ENCODE measurements at regions not wholly inside any gene's neighbourhood (a gene's known extent, or its start where the extent isn't known, plus 50 kb on each side); places are given as distances from the start of the nearest gene placed in this dataset.
A peak's percentile ranks its signal among the peaks of the same experiment; 100 is the strongest.
"Not testable (repeated sequence)": the region's sequence is repeated elsewhere in the genome, so short reads cannot be mapped to it uniquely, and the experiment has no call there.

- Histone ChIP-seq H3K9ac (ENCODE audit: low read length in 5 of 5) (no peak overlapping the region), H3K27me3 (ENCODE audit: control insufficient read depth in 5 of 5, insufficient read depth in 4 of 5, low read length in 5 of 5) (no peaks in the 10 kb centered on the region), H3K9me3 (ENCODE audit: control insufficient read depth in 5 of 5, low read length in 5 of 5) (no peaks in the 10 kb centered on the region), H3K4me1 (ENCODE audit: control insufficient read depth in 5 of 5, insufficient read depth in 5 of 5, low read length in 5 of 5) (peaks cover 4 to 17% (median 13%) of the 10 kb centered on the region in 5 donors), H3K27ac (ENCODE audit: low read depth, low read length) (no peak overlapping the region), H3K4me3 (ENCODE audit: low read depth in 1 of 5, low read length in 5 of 5) (no peak overlapping the region), H3K36me3 (ENCODE audit: control insufficient read depth in 5 of 5, insufficient read depth in 5 of 5, low read length in 5 of 5) (no peaks in the 10 kb centered on the region)
Observed at GRCh38 chr5:54873691-54874090, 111.7 kb downstream of the ESM1 start.

DNA sequence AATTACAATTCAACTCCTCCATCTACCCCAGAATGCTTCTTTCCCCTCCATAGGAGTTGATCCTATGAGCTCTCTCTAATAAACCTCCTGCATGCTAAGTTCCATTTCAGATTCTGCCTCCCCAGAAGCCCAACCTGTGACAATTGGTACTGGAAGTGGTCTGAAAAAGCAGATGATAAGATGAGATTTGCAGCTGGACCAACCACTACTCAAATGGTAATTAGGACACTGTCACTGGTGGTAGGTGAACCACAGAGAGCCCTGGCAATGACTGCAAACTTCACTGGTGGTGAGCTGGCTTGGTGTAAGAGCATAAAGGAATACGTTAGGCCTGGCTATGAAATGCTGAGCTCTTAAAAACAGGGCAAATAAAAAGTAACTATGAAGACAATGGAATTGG is 112.6 kb downstream of the ESM1 start:
- Histone ChIP-seq H3K4me3 (ENCODE audit: low read depth in 1 of 5, low read length in 5 of 5) (no peak overlapping the region), H3K9me3 (ENCODE audit: control insufficient read depth in 5 of 5, low read length in 5 of 5) (no peaks in the 10 kb centered on the region), H3K4me1 (ENCODE audit: control insufficient read depth in 5 of 5, insufficient read depth in 5 of 5, low read length in 5 of 5) (peaks cover 4 to 17% (median 13%) of the 10 kb centered on the region in 5 donors), H3K9ac (ENCODE audit: low read length in 5 of 5) (no peak overlapping the region), H3K27me3 (ENCODE audit: control insufficient read depth in 5 of 5, insufficient read depth in 4 of 5, low read length in 5 of 5) (no peaks in the 10 kb centered on the region), H3K36me3 (ENCODE audit: control insufficient read depth in 5 of 5, insufficient read depth in 5 of 5, low read length in 5 of 5) (no peaks in the 10 kb centered on the region), H3K27ac (ENCODE audit: low read depth, low read length) (no peak overlapping the region)

DNA sequence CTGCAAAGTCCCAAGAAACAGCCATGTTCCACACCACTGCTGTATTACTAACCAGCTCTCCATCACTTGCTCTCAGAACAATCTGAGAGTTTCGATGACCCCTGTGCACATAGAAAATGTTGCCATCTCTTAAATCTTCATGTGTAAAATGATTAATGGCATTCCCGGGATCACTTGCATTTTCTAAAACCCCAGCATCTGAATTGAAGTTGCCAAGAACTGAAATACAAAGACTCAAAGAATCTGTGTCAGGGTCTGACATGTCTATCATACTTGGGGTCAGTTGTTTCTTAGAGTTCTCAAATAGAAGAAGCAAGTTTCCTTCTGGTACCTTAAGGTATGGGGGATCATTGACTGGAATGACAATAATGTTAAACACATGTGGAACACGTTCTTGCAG is 115.1 kb downstream of the ESM1 start:
- Histone ChIP-seq H3K36me3 (ENCODE audit: control insufficient read depth in 5 of 5, insufficient read depth in 5 of 5, low read length in 5 of 5) (no peaks in the 10 kb centered on the region), H3K9ac (ENCODE audit: low read length in 5 of 5) (no peak overlapping the region), H3K27ac (ENCODE audit: low read depth, low read length) (no peak overlapping the region), H3K9me3 (ENCODE audit: control insufficient read depth in 5 of 5, low read length in 5 of 5) (no peaks in the 10 kb centered on the region), H3K27me3 (ENCODE audit: control insufficient read depth in 5 of 5, insufficient read depth in 4 of 5, low read length in 5 of 5) (no peaks in the 10 kb centered on the region), H3K4me3 (ENCODE audit: low read depth in 1 of 5, low read length in 5 of 5) (no peak overlapping the region), H3K4me1 (ENCODE audit: control insufficient read depth in 5 of 5, insufficient read depth in 5 of 5, low read length in 5 of 5) (peaks cover 4 to 20% (median 17%) of the 10 kb centered on the region in 5 donors)

DNA sequence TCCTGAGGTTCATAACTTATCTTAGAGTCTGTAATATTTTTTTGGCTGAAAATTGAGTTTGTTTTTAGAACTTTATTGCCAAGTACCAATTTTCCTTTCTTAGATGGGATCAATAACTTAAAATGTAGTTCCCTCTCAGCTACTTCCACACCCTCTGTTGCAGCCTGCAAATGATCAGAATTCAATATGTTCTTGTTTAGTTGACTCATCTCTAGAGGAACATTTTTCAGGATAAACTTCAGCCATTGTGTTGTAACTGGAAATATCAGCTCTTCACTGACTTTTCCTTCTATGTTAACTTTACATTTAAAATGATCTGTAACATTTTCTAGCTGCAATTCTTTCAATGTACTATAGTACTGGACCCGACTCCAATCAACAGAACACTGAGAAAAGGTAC is 115.7 kb downstream of the ESM1 start:
- no peaks in the 10 kb centered on the region for H3K9me3 ChIP-seq (ENCODE audit: control insufficient read depth in 5 of 5, low read length in 5 of 5)
- H3K4me1 ChIP-seq (ENCODE audit: control insufficient read depth in 5 of 5, insufficient read depth in 5 of 5, low read length in 5 of 5), result peaks cover 4 to 17% (median 15%) of the 10 kb centered on the region in 5 donors
- no peak overlapping the region for H3K27ac ChIP-seq (ENCODE audit: low read depth, low read length)
- H3K27me3 ChIP-seq (ENCODE audit: control insufficient read depth in 5 of 5, insufficient read depth in 4 of 5, low read length in 5 of 5), result no peaks in the 10 kb centered on the region
- no peak overlapping the region for H3K4me3 ChIP-seq (ENCODE audit: low read depth in 1 of 5, low read length in 5 of 5)
- no peak overlapping the region for H3K9ac ChIP-seq (ENCODE audit: low read length in 5 of 5)
- H3K36me3 ChIP-seq (ENCODE audit: control insufficient read depth in 5 of 5, insufficient read depth in 5 of 5, low read length in 5 of 5), result no peaks in the 10 kb centered on the region

DNA sequence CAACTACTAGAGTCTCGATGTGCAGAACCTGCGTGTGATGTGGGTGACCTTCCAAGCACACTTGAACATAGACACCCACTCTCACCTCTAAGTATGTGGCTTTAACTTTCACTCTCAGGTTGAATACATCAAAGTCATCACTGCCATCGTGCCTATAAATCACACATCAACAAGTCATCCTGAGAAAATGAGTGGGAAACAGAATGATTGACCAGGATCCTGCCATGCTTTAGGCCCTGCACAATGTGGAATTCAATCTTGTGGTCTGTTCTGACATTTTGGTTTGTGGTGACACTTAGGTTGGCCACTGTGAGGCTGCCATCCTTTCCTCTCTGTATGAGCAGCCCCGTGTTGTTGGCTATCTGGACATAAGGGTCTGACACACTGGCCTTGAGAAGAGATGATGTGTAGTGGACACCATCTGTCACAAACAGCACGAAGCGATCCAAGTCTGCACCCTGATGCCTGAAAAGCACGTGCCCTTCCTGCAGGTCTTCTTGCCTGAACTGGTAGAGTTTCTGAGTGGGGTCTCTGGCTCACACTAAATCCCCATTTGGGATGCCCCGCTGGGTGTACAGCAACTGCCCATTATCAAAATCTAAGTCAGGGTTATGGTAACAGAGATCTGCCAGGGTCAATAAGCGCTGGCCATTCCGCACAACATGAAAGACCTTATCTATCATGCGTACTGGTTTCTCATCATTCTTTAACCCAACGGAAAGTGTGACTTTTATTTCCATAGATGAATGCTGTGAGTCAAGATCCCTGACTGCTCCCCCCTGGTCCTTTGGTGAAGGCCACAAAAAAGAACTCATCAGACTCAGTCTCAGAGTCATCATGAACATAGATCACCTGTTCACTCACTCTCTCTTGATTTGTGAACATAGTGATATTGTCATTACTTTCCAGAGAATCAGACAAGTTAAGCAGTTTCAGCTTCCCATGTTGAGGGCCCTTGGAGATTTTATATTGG is 116.6 kb downstream of the ESM1 start:
- H3K36me3 ChIP-seq (ENCODE audit: control insufficient read depth in 5 of 5, insufficient read depth in 5 of 5, low read length in 5 of 5), result no peaks in the 10 kb centered on the region
- no peaks in the 10 kb centered on the region for H3K27me3 ChIP-seq (ENCODE audit: control insufficient read depth in 5 of 5, insufficient read depth in 4 of 5, low read length in 5 of 5)

GRCh38 chr5:54867310-54867944 is 118.0 kb downstream of the ESM1 start:
- peak overlapping the region in 2 of 5 donors; percentile 25 to 36 for H3K4me3 ChIP-seq (ENCODE audit: low read depth in 1 of 5, low read length in 5 of 5)
- no peaks in the 10 kb centered on the region for H3K9me3 ChIP-seq (ENCODE audit: control insufficient read depth in 5 of 5, low read length in 5 of 5)
- peaks cover 0 to 4% (median 3%) of the 10 kb centered on the region in 5 donors for H3K4me1 ChIP-seq (ENCODE audit: control insufficient read depth in 5 of 5, insufficient read depth in 5 of 5, low read length in 5 of 5)
- no peak overlapping the region for H3K9ac ChIP-seq (ENCODE audit: low read length in 5 of 5)
- H3K27ac ChIP-seq (ENCODE audit: low read depth, low read length), result no peak overlapping the region
- no peaks in the 10 kb centered on the region for H3K36me3 ChIP-seq (ENCODE audit: control insufficient read depth in 5 of 5, insufficient read depth in 5 of 5, low read length in 5 of 5)
- H3K27me3 ChIP-seq (ENCODE audit: control insufficient read depth in 5 of 5, insufficient read depth in 4 of 5, low read length in 5 of 5), result no peaks in the 10 kb centered on the region

More for the DNA sequence above, 116.6 kb downstream of the ESM1 start:
- peaks cover 0 to 8% (median 6%) of the 10 kb centered on the region in 5 donors for H3K4me1 ChIP-seq (ENCODE audit: control insufficient read depth in 5 of 5, insufficient read depth in 5 of 5, low read length in 5 of 5)
- no peak overlapping the region for H3K4me3 ChIP-seq (ENCODE audit: low read depth in 1 of 5, low read length in 5 of 5)
- no peak overlapping the region for H3K9ac ChIP-seq (ENCODE audit: low read length in 5 of 5)
- no peak overlapping the region for H3K27ac ChIP-seq (ENCODE audit: low read depth, low read length)
- H3K9me3 ChIP-seq (ENCODE audit: control insufficient read depth in 5 of 5, low read length in 5 of 5), result no peaks in the 10 kb centered on the region

GRCh38 chr5:54864911-54865515 is 120.4 kb downstream of the ESM1 start:
- not testable (repeated sequence) for H3K9ac ChIP-seq (ENCODE audit: low read length in 5 of 5); H3K9me3 ChIP-seq (ENCODE audit: control insufficient read depth in 5 of 5, low read length in 5 of 5); H3K27me3 ChIP-seq (ENCODE audit: control insufficient read depth in 5 of 5, insufficient read depth in 4 of 5, low read length in 5 of 5); H3K4me1 ChIP-seq (ENCODE audit: control insufficient read depth in 5 of 5, insufficient read depth in 5 of 5, low read length in 5 of 5); H3K27ac ChIP-seq (ENCODE audit: low read depth, low read length); H3K4me3 ChIP-seq (ENCODE audit: low read depth in 1 of 5, low read length in 5 of 5); H3K36me3 ChIP-seq (ENCODE audit: control insufficient read depth in 5 of 5, insufficient read depth in 5 of 5, low read length in 5 of 5)

GRCh38 chr5:54862036-54862435 is 123.4 kb downstream of the ESM1 start:
- Histone ChIP-seq H3K27me3 (ENCODE audit: control insufficient read depth in 5 of 5, insufficient read depth in 4 of 5, low read length in 5 of 5) (peaks cover 0 to 6% (median 0%) of the 10 kb centered on the region in 5 donors), H3K9me3 (ENCODE audit: control insufficient read depth in 5 of 5, low read length in 5 of 5) (peaks cover 10 to 19% (median 15%) of the 10 kb centered on the region in 5 donors), H3K36me3 (ENCODE audit: control insufficient read depth in 5 of 5, insufficient read depth in 5 of 5, low read length in 5 of 5) (no peaks in the 10 kb centered on the region), H3K9ac (ENCODE audit: low read length in 5 of 5) (no peak overlapping the region), H3K27ac (ENCODE audit: low read depth, low read length) (no peak overlapping the region), H3K4me3 (ENCODE audit: low read depth in 1 of 5, low read length in 5 of 5) (no peak overlapping the region), H3K4me1 (ENCODE audit: control insufficient read depth in 5 of 5, insufficient read depth in 5 of 5, low read length in 5 of 5) (peaks cover under 1 to 7% (median under 1%) of the 10 kb centered on the region in 5 donors)

DNA sequence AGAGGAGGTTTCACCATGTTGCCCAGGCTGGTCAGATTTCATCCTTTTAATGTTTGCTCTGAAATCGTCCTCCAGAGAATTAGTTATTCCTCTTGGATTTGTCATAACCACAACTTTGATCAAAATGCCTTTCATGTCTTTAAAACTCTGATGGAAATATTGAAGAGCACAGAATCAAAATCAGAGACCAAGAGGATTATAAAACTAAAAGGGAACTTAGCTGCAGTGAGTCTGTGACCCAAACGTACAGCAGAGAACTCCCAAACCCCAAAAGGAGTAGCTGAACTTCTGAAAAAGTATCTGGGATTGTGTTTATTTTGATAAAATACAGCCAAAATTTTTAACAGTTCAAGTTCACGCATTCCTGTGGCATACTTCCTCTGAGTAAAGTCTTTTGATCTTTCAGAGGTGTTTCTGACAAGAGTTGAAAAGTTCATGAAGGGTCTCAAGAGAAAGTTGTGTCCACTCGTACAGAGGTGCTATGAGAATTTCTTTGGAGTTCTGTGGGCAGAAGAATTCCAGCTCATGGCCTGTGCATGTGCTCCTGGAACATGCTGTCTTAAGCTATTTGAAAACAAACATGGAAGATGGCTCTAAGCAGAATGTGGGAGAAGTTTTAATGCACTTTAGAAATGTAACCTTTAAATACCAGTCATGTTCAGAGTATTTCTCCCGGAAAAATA is 124.0 kb downstream of the ESM1 start:
- Histone ChIP-seq H3K36me3 (ENCODE audit: control insufficient read depth in 5 of 5, insufficient read depth in 5 of 5, low read length in 5 of 5) (no peaks in the 10 kb centered on the region), H3K27me3 (ENCODE audit: control insufficient read depth in 5 of 5, insufficient read depth in 4 of 5, low read length in 5 of 5) (peaks cover 0 to 6% (median 0%) of the 10 kb centered on the region in 5 donors), H3K9ac (ENCODE audit: low read length in 5 of 5) (no peak overlapping the region), H3K4me3 (ENCODE audit: low read depth in 1 of 5, low read length in 5 of 5) (no peak overlapping the region), H3K4me1 (ENCODE audit: control insufficient read depth in 5 of 5, insufficient read depth in 5 of 5, low read length in 5 of 5) (peaks cover 0 to 7% (median 0%) of the 10 kb centered on the region in 5 donors), H3K9me3 (ENCODE audit: control insufficient read depth in 5 of 5, low read length in 5 of 5) (peaks cover 14 to 24% (median 19%) of the 10 kb centered on the region in 5 donors), H3K27ac (ENCODE audit: low read depth, low read length) (no peak overlapping the region)
